ENCODE measurements at regions not wholly inside any gene's neighbourhood (a gene's known extent, or its start where the extent isn't known, plus 50 kb on each side); places are given as distances from the start of the nearest gene placed in this dataset.

- DNase-seq (ENCODE audit: low read depth): no peak
Measured at GRCh38 chr2:12254280-12254860, 462.4 kb upstream of the TRIB2 start.

GRCh38 chr2:12256206-12256605 lies 460.5 kb upstream of the TRIB2 start:
- DNase-seq (ENCODE audit: low read depth): no peak

DNA sequence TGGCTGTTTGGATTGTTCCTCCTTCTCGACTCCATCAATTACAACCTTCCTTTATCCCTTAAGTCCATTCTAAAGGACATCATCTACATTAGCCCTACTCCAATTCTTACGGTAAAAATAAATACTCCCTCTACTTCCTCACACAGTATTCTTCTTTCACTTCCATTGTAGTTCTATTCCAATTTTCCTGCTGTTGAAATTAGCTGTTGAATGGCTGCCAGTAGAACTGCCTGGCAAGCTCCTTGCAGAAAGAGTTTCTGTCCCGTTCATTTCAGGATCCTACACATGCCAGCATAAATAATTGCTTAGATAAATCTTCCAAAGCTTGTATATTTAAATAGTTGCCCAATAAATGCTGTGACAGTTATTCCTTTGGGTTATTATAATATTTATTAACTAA lies 459.3 kb upstream of the TRIB2 start:
- no peak for DNase-seq (ENCODE audit: low read depth)

GRCh38 chr2:12259493-12259892 lies 457.2 kb upstream of the TRIB2 start:
- no peak for DNase-seq (ENCODE audit: low read depth)

GRCh38 chr2:12261986-12262680 lies 454.6 kb upstream of the TRIB2 start:
- no peak for DNase-seq (ENCODE audit: low read depth)

- no peak for DNase-seq (ENCODE audit: low read depth)
Measured at GRCh38 chr2:12262681-12263436, 453.9 kb upstream of the TRIB2 start.

- DNase-seq (ENCODE audit: low read depth): no peak
Measured at GRCh38 chr2:12263730-12264129, 453.0 kb upstream of the TRIB2 start.

DNA sequence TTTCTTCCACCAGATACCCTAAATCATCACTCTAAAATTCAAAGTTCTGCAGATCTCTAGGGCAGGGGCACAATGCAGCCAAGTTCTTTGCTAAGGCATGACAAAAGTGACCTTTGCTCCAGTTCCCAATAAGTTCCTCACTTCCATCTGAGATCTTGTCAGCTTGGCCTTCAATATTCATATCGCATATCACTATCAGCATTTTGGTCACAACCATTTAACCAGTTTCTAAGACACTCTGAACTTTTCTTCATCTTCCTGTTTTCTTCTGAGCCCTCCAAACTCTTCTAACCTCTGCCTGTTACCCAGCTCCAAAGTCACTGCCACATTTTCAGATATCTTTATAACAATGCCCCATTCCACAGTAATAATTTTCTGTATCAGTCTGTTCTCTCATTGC lies 452.6 kb upstream of the TRIB2 start:
- DNase-seq (ENCODE audit: low read depth): no peak

- DNase-seq (ENCODE audit: low read depth): no peak
Measured at GRCh38 chr2:12265646-12266045, 451.1 kb upstream of the TRIB2 start.

- DNase-seq (ENCODE audit: low read depth): no peak
Measured at GRCh38 chr2:12267042-12267441, 449.7 kb upstream of the TRIB2 start.

GRCh38 chr2:12269041-12269972 lies 447.4 kb upstream of the TRIB2 start:
- no peak for DNase-seq (ENCODE audit: low read depth)

DNA sequence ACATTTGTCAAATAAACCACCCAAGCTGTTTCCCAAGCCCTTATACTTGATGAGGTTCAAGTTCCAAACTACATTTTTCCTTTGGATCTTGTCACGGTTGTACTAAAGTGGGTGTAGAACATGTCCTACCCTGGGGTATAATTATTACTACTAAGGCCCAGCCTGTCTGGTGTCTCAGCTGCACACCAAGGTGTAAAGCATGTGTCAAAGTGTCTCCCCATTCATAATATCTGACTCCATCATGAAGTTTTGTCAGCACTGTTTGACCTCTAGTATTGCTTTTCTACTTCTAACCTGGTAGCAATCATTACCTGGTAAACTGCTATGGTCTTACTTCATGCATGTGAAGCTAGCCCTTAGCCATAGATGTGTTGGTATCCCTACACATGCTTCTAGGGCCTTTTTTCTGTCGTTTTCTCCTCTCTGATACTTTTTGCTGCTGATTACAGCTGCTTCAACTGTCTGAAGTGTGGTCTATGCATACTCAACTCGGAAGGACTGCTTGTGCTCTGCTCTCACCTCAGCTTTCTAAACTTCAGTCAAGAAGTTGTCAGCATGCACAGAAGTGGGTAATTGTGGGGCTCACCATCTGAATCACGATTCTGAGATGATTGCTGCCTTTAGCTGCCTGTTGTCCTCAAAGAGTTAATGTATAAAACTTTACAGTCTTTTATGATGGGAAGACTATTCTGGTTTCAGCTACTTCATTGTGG lies 445.7 kb upstream of the TRIB2 start:
- DNase-seq (ENCODE audit: low read depth): no peak

DNA sequence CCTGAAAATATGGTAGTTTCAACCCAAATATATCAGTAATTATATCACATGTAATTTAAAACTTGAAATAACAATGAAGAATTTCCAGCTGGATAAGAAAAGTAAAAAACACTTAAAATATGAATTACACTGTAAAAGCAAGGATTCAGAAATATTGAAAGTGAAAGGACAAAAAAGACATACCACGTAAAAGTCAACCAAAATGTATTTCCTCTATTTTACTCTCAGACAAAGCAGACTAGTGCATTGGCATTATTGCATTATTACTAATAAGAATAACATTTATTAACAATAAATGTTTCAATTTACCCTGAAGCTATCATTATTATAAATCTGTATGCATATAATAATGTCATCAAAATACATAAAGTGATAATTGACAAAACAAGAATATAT lies 445.1 kb upstream of the TRIB2 start:
- DNase-seq (ENCODE audit: low read depth): no peak

DNA sequence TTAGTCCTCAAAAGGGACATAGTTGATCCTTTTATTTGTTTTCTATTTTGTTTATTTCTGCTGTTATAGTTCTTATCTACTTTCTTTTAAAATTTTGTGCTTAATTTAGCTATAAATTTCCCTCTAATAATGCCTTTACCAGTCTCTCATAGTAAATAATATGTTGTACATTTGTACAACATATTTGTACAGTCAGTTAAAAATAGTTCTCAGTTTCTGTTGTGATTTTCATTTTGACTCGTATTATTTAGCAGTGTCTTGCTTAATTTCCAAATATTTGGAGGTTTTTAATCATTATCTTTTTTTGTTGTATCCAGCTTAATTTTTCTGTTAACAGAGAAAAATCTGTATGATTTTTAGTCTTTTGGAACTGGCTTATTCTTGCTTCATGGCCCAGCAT lies 443.6 kb upstream of the TRIB2 start:
- no peak for DNase-seq (ENCODE audit: low read depth)

DNA sequence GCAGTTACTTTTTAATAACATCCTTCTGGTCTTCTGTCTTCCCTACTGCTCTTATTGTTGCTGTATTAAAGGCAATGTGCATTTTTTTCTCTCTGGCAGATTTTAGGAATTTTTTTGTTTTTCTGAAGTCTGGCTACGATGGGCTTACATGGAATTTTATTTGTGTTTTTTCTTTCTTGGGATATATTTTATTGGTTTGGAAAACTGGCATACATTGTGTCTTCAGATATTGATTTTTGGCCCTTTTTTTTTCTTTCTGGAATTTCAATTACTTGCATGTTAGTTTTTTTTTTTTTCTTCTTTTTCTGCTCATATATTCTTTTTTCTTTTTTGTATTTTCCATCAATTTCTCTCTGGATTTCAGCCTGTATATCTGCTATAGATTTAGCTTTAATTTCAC lies 442.1 kb upstream of the TRIB2 start:
- no peak for DNase-seq (ENCODE audit: low read depth)

- no peak for DNase-seq (ENCODE audit: low read depth)
Measured at GRCh38 chr2:12277241-12278034, 439.3 kb upstream of the TRIB2 start.

DNA sequence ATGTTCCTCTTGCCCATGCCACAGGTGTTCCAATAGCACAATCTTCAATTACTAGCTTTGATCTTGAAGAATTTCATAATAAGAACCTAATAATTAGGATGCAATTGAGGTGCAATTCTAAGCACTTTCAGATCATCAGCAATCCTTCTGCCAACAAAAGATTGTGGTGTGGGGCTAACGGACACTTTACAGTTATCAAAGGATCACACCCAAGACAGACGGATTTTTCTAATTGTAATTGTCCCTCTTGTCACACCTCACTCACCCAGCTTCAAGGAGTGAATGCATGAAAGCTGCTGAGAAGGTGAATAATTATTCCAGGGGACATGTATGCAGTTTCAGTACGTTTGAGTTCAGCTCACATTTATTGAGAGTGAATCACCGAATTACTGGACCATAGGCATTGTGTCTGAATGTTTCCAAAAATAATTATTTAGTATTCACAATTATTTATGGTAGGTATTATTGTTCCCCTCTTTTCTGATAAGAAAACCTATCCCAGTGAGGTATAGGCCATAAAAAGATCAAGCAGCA lies 438.5 kb upstream of the TRIB2 start:
- no peak for DNase-seq (ENCODE audit: low read depth)

- DNase-seq (ENCODE audit: low read depth): no peak
Measured at GRCh38 chr2:12282780-12283695, 433.7 kb upstream of the TRIB2 start.

DNA sequence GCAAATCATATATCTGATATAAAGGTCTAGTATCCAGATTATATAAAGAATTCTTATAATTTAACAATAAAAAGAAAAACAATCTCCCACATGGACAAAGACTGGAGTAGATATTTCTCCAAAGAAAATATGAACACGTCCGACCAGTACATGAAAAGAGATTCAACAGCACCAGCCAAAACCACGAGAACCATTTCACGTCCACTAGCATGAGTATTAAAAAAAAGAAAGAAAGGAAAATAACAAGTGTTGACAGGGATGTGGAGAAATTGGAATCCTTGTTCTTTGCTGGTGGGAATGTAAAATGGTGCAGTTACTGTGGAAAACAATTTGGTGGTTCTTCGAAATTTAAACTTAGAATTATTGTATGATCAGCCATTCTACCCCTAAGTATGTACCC lies 432.7 kb upstream of the TRIB2 start:
- no peak for DNase-seq (ENCODE audit: low read depth)

DNA sequence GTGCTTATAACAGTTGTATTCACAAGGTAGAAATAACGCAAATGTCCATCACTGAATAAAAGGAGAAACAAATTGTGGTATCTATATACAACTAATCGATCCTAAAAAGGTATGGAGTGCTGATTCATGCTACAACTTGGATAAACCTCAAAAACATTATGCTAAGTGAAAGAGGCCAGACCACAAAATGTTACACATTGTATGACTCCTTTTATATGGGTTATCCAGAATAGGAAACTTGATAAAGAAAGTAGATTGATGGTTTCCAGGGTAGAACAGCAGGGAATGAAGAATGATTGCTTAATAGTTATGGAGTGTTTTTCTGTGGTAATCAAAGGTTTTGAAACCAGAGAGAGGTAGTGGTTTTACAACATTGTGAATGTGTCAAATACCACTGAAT lies 432.2 kb upstream of the TRIB2 start:
- no peak for DNase-seq (ENCODE audit: low read depth)
